Left lung (tissue), 4 donors: ENCODE measurements at regions not wholly inside any gene's neighbourhood (a gene's known extent, or its start where the extent isn't known, plus 50 kb on each side); places are given as distances from the start of the nearest gene placed in this dataset.
"Not testable (repeated sequence)": the region's sequence is repeated elsewhere in the genome, so short reads cannot be mapped to it uniquely, and the experiment has no call there.

Experiments
- ATAC-seq: fragments of 200-7000 bp; cut with Tn5 transposase; one replicate; pipeline ENCODE4 v1.9.1; 2020; ENCODE audit warnings: moderate library complexity
- DNase-seq, 4 donors: peaks; one replicate each; pipeline ENCODE4 v3.0.0-alpha.2; 2013 to 2020
- H3K27ac ChIP-seq, 2 donors: fragments of 200-600 bp; sonication (generic) in 1 of 2; one replicate each; pipeline versions ENCODE4 v1.5.0 to v1.8.0; 2020 to 2021
- H3K27me3 ChIP-seq, 2 donors: fragments of 200-600 bp; sonication (generic) in 1 of 2; one replicate each; pipeline versions ENCODE4 v1.5.0 to v1.8.0; 2020 to 2021
- H3K36me3 ChIP-seq, 2 donors: fragments of 200-600 bp; sonication (generic) in 1 of 2; one replicate each; pipeline versions ENCODE4 v1.5.0 to v1.8.0; 2020 to 2021
- H3K4me1 ChIP-seq, 2 donors: fragments of 200-600 bp; one replicate each; pipeline ENCODE4 v1.8.0; 2021
- H3K4me3 ChIP-seq, 2 donors: fragments of 200-600 bp; sonication (generic) in 1 of 2; one replicate each; pipeline versions ENCODE4 v1.5.0 to v1.8.0; 2020 to 2021; ENCODE audit warnings: mild to moderate bottlenecking in 1 of 2
- H3K9me3 ChIP-seq, 2 donors: fragments of 200-600 bp; sonication (generic) in 1 of 2; one replicate each; pipeline versions ENCODE4 v1.5.0 to v1.8.0; 2020 to 2021
- CTCF ChIP-seq, 2 donors: fragments of 200-600 bp; sonication (generic) in 1 of 2; IDR thresholded peaks; one replicate each; pipeline versions ENCODE4 v1.5.0 to v1.8.0; 2021; ENCODE audit warnings: antibody characterized with exemption in 2 of 2
- intact Hi-C, 2 donors: fragments of 100-400 bp; cut with DNase I; formaldehyde crosslinking; loops; one replicate each; pipeline versions ENCODE4 v1.11.2 to v1.14.2; 2022
- donor health status: DM: no; HTN: yes; CAD: no.
- donor health status: DM: no; HTN: no; CAD: no.

GRCh38 chr2:2727876-2728511 is 396.9 kb upstream of the MYT1L start:
- intact Hi-C loops = no loop called here
- H3K4me3 ChIP-seq = no peak overlapping the region
- no peak overlapping the region for H3K27ac ChIP-seq
- no peak for TF ChIP-seq CTCF (IDR thresholded peaks at IDR 0.05)
- H3K4me1 ChIP-seq = no peaks in the 10 kb centered on the region
- H3K36me3 ChIP-seq = no peaks in the 10 kb centered on the region
- no peak for ATAC-seq
- H3K9me3 ChIP-seq = no peaks in the 10 kb centered on the region
- peaks cover 0 to 24% of the 10 kb centered on the region in 2 donors for H3K27me3 ChIP-seq
- DNase-seq = no peak

DNA sequence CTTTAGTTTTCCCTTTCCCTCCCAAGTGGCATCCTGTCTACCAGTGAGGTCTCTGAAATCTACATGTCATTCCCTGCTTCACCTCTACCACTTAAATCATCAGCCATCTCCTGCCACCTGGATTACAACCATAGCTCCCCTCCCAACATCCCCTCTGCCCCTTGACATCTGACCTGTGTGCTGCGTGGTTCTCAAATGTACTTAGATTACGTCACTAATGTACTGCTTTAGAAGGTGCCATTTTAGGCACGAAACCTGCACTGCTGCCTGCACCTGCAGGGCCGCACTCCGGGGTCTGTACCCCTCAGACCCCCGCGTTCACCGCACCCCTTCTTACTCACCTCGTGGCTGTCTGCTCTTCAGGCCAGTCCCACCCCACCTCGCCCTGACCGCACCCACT is 395.1 kb upstream of the MYT1L start:
- Histone ChIP-seq H3K4me1 (no peaks in the 10 kb centered on the region), H3K36me3 (no peaks in the 10 kb centered on the region), H3K27ac (no peak overlapping the region), H3K4me3 (no peak overlapping the region), H3K9me3 (no peaks in the 10 kb centered on the region), H3K27me3 (peaks cover 0 to 24% of the 10 kb centered on the region in 2 donors)
- no peak for ATAC-seq
- intact Hi-C loops = no loop called here
- no peak for DNase-seq
- TF ChIP-seq CTCF (IDR thresholded peaks at IDR 0.05) = no peak

DNA sequence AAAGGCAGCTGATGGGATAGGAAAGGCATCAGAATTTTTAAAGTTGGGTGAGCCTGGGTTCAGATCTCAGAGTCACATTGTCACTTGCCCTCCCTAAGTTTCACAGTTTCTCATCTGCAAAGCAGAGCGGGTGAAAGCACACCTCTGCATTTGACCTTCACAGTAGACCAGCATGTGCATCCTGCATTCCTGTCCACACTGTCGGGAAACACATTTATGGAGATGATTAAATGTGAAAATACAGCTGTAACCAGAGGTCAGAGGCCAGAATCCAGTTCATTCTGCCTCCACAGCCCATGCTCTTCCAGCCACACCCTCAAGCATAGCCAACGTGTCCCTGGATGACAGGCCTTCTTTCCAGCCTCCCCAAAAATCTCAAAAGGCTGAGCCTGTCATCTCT is 392.0 kb upstream of the MYT1L start:
- no peak overlapping the region for H3K27ac ChIP-seq
- no peaks in the 10 kb centered on the region for H3K9me3 ChIP-seq
- ATAC-seq = no peak
- no peak overlapping the region for H3K4me3 ChIP-seq
- H3K36me3 ChIP-seq = no peaks in the 10 kb centered on the region
- H3K27me3 ChIP-seq = peaks cover 0 to 27% of the 10 kb centered on the region in 2 donors
- intact Hi-C loops = no loop called here
- TF ChIP-seq CTCF (IDR thresholded peaks at IDR 0.05) = no peak
- H3K4me1 ChIP-seq = no peaks in the 10 kb centered on the region
- no peak for DNase-seq

DNA sequence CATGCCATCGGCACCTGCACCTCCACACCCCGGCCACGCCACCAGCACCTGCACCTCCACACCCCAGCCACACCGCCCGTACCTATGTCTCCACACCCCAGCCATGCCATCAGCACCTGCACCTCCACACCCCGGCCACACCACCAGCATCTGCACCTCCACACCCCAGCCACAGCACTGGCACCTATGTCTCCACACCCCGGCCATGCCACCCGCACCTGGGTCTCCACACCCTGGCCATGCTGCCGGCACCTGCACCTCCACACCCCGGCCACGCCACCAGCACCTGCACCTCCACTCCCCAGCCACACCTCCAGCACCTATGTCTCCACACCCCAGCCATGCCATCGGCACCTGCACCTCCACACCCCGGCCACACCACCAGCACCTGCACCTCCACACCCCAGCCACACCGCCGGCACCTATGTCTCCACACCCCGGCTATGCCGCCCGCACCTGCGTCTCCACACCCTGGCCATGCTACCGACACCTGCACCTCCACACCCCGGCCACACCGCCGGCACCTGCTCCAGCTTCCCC is 390.3 kb upstream of the MYT1L start:
- no peak for DNase-seq
- Histone ChIP-seq H3K27me3 (peaks cover 0 to 29% of the 10 kb centered on the region in 2 donors), H3K4me1 (no peaks in the 10 kb centered on the region), H3K27ac (no peak overlapping the region), H3K36me3 (no peaks in the 10 kb centered on the region), H3K4me3 (no peak overlapping the region), H3K9me3 (no peaks in the 10 kb centered on the region)
- intact Hi-C loops = no loop called here
- no peak for ATAC-seq
- TF ChIP-seq CTCF (IDR thresholded peaks at IDR 0.05) = no peak

- H3K27ac ChIP-seq, intact Hi-C loops, H3K4me3 ChIP-seq, H3K4me1 ChIP-seq, H3K9me3 ChIP-seq, ATAC-seq, DNase-seq, H3K36me3 ChIP-seq: not testable (repeated sequence)
- peaks cover 0 to 29% of the 10 kb centered on the region in 2 donors for H3K27me3 ChIP-seq
These were observed 389.7 kb upstream of the MYT1L start for GRCh38 chr2:2720806-2721205.

GRCh38 chr2:2720351-2720750 is 389.3 kb upstream of the MYT1L start:
- no peak for ATAC-seq
- no peak overlapping the region for H3K4me3 ChIP-seq
- TF ChIP-seq CTCF (IDR thresholded peaks at IDR 0.05) = no peak
- DNase-seq = no peak
- no peak overlapping the region for H3K27ac ChIP-seq
- H3K4me1 ChIP-seq = no peaks in the 10 kb centered on the region
- intact Hi-C loops = no loop called here
- no peaks in the 10 kb centered on the region for H3K9me3 ChIP-seq
- H3K27me3 ChIP-seq = peaks cover 0 to 29% of the 10 kb centered on the region in 2 donors
- no peaks in the 10 kb centered on the region for H3K36me3 ChIP-seq
